HG02623 (cell line): ENCODE measurements at regions not wholly inside any gene's neighbourhood (a gene's known extent, or its start where the extent isn't known, plus 50 kb on each side); places are given as distances from the start of the nearest gene placed in this dataset.
"Not testable (repeated sequence)": the region's sequence is repeated elsewhere in the genome, so short reads cannot be mapped to it uniquely, and the experiment has no call there.

Experiments
- ATAC-seq: cut with Tn5 transposase; IDR thresholded peaks from one replicate; pipeline ENCODE4 v1.9.1; 2021; ENCODE audit warnings: moderate library complexity; ENCODE audit not compliant: unreplicated experiment

- ATAC-seq: no peak
Measured at GRCh38 chr1:78715181-78715661, 65.6 kb downstream of the IFI44 start.

GRCh38 chr1:78716186-78716585 is 66.6 kb downstream of the IFI44 start:
- ATAC-seq: no peak

GRCh38 chr1:78718566-78718965 is 68.9 kb downstream of the IFI44 start:
- no peak for ATAC-seq

- no peak for ATAC-seq
Measured at GRCh38 chr1:78721136-78721535, 71.5 kb downstream of the IFI44 start.

- ATAC-seq: no peak
Measured at GRCh38 chr1:78722105-78722504, 72.5 kb downstream of the IFI44 start.

- ATAC-seq: no peak
Measured at GRCh38 chr1:78722521-78722920, 72.9 kb downstream of the IFI44 start.

- ATAC-seq: no peak
Measured at GRCh38 chr1:78722947-78723346, 73.3 kb downstream of the IFI44 start.

- no peak for ATAC-seq
Measured at GRCh38 chr1:78726686-78727085, 77.1 kb downstream of the IFI44 start.

- no peak for ATAC-seq
Measured at GRCh38 chr1:78728359-78728758, 78.7 kb downstream of the IFI44 start.

- ATAC-seq: no peak
Measured at GRCh38 chr1:78730054-78730453, 80.4 kb downstream of the IFI44 start.

GRCh38 chr1:78731674-78732073 is 82.0 kb downstream of the IFI44 start:
- ATAC-seq: no peak

GRCh38 chr1:78737241-78737640 is 87.6 kb downstream of the IFI44 start:
- ATAC-seq: no peak

GRCh38 chr1:78743626-78744025 is 94.0 kb downstream of the IFI44 start:
- ATAC-seq: no peak

- no peak for ATAC-seq
Measured at GRCh38 chr1:78745111-78745510, 95.5 kb downstream of the IFI44 start.

- ATAC-seq: not testable (repeated sequence)
Measured at GRCh38 chr1:78753679-78754078, 104.0 kb downstream of the IFI44 start.

- ATAC-seq: no peak
Measured at GRCh38 chr1:78755986-78756385, 106.4 kb downstream of the IFI44 start.

- ATAC-seq: no peak
Measured at GRCh38 chr1:78758506-78758905, 108.9 kb downstream of the IFI44 start.

GRCh38 chr1:78759881-78760280 is 110.2 kb downstream of the IFI44 start:
- no peak for ATAC-seq

GRCh38 chr1:78760858-78761257 is 111.2 kb downstream of the IFI44 start:
- ATAC-seq: no peak

- ATAC-seq: no peak
Measured at GRCh38 chr1:78762113-78762512, 112.5 kb downstream of the IFI44 start.

- no peak for ATAC-seq
Measured at GRCh38 chr1:78765489-78765888, 115.9 kb downstream of the IFI44 start.

GRCh38 chr1:78779831-78780230 is 130.2 kb downstream of the IFI44 start:
- no peak for ATAC-seq

- ATAC-seq: no peak
Measured at GRCh38 chr1:78787544-78787943, 137.9 kb downstream of the IFI44 start.

GRCh38 chr1:78790174-78790573 is 140.5 kb downstream of the IFI44 start:
- ATAC-seq: no peak
